ENCODE measurements at regions not wholly inside any gene's neighbourhood (a gene's known extent, or its start where the extent isn't known, plus 50 kb on each side); places are given as distances from the start of the nearest gene placed in this dataset.

DNA sequence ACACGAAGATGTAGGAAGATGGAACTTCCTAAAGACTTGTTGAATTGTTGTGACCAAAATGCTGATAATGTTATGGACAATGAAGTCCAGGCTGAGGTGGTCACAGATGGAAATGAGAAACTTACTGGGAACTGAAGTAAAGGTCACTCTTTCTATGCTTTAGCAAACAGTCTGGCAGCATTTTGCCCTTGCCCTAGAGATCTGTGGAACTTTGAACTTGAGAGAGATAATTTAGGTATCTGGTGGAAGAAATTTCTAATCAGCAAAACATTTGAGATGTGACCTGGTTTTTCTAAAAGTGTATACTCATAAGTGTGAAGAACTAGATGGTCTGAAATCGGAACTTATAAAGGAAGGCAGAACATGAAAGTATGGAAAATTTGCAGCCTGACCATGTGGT is 1785.9 kb downstream of the PCDH7 start:
- TF ChIP-seq, protein P1, sequence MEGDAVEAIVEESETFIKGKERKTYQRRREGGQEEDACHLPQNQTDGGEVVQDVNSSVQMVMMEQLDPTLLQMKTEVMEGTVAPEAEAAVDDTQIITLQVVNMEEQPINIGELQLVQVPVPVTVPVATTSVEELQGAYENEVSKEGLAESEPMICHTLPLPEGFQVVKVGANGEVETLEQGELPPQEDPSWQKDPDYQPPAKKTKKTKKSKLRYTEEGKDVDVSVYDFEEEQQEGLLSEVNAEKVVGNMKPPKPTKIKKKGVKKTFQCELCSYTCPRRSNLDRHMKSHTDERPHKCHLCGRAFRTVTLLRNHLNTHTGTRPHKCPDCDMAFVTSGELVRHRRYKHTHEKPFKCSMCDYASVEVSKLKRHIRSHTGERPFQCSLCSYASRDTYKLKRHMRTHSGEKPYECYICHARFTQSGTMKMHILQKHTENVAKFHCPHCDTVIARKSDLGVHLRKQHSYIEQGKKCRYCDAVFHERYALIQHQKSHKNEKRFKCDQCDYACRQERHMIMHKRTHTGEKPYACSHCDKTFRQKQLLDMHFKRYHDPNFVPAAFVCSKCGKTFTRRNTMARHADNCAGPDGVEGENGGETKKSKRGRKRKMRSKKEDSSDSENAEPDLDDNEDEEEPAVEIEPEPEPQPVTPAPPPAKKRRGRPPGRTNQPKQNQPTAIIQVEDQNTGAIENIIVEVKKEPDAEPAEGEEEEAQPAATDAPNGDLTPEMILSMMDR (conservative IDR thresholded peaks at IDR 0.05 in 1 of 2, IDR thresholded peaks at IDR 0.05 in 1 of 2; ENCODE audit: low read depth in 1 of 2, low read length in 2 of 2), result no peak
- TF ChIP-seq EZH2 (IDR thresholded peaks at IDR 0.05; ENCODE audit: low read length, missing control alignments), result no peak

All from fibroblast of lung (primary cell).